NT2/D1 (cell line): ENCODE measurements at regions not wholly inside any gene's neighbourhood (a gene's known extent, or its start where the extent isn't known, plus 50 kb on each side); places are given as distances from the start of the nearest gene placed in this dataset.

ENCODE experiments used
- SUZ12 ChIP-seq: IDR thresholded peaks from 2 replicates; pipeline ENCODE4 v1.6.1; 2011; ENCODE audit not compliant: insufficient read length, insufficient read depth; ENCODE audit errors: extremely low read depth
- YY1 ChIP-seq: IDR thresholded peaks from 2 replicates; pipeline ENCODE4 v1.6.1; 2011; ENCODE audit not compliant: insufficient read length, insufficient read depth

DNA sequence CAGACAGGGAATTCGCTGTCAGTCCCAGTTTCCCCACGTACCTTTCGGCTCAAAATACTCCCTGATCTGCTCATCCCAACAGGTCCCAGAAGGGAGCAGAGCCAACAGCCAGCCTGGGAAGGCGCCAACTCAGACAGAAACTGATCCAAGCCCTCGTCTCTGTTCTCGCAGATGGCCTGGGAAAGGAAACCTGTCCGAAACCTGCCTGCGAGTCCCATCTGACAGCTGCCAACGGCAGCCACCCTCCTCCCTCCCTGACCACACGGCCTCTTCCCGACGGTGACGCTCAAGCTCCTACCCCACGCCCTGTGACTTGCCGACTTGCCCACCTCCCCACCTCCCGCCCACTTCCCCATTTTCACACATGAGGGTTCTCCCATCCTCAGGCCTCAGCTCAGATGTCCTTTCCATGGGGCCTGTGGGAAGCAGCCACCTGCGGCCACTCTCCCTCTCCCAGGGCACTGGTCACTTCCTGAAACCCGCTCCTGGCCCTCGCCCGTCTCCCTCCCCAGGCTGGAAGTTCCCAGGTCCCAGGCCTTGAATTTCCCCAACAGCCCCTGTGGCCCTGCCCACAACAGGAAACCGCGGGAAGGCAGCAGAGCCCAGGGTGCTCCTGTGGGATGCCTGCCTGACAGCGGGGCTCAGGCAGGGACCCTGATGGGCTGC lies 60.9 kb upstream of the FBRSL1 start:
- TF ChIP-seq YY1 (no peak), SUZ12 (no peak)
